ENCODE measurements at regions not wholly inside any gene's neighbourhood (a gene's known extent, or its start where the extent isn't known, plus 50 kb on each side); places are given as distances from the start of the nearest gene placed in this dataset.

GRCh38 chr5:7012057-7012456 is 298.8 kb downstream of the TENT4A start:
- DNase-seq (ENCODE audit: low read depth in 2 of 2): no peak

- no peak for DNase-seq (ENCODE audit: low read depth in 2 of 2)
Observed at GRCh38 chr5:7014611-7015010, 301.4 kb downstream of the TENT4A start.

GRCh38 chr5:7015586-7016256 is 302.5 kb downstream of the TENT4A start:
- no peak for DNase-seq (ENCODE audit: low read depth in 2 of 2)

DNA sequence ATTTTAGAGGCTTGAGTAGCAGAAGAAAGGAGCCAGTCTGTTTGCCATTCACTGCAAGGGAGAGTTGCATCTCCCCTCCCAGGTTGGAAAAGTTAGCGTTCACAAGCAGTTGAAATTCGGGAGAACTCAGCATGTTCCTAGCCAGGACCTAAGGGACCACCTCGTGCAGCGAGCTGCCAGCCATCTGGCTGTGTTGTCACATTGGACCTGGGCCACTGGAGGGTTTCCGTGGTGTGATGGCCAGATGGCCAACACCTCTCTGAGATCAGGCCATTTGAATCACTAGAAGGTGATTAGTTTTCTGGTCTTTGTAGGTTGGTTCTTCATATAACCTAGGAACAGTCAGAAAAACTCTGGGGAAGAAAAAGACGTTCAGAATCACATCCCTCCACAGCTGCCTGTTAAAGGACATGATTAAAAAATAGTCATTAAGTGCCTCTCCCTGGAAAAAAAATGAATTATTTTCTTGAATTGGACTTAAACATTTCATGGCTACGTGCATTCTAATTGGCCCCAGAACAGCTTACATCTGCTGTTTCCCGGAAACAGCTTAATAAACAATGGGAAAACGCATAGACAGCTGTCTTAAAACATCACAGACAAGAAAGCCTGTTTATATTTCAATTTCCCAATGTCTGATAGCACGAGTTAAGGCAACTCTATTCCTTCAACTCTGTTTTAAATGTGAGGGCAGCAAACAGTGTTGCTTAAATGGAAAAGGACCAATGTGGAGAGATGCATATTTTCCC is 303.9 kb downstream of the TENT4A start:
- no peak for DNase-seq (ENCODE audit: low read depth in 2 of 2)

DNA sequence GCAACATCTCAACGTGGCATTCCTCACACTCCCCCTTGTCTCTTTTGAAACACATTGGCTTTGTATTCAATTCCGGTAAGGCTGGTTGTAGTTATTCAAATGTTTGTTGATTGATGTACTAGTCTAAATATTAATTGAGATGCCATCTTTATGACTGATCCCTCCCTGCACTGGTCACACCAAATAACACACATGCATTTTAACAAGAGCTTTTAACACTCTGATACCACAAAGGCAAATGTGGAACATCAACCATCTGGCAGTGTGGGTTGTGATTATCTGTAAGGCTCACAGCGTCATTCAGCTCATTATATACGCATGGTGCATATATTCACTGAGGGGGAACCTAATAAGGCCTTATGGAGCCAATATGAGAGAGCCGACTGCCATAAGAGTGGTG is 305.0 kb downstream of the TENT4A start:
- no peak for DNase-seq (ENCODE audit: low read depth in 2 of 2)

DNA sequence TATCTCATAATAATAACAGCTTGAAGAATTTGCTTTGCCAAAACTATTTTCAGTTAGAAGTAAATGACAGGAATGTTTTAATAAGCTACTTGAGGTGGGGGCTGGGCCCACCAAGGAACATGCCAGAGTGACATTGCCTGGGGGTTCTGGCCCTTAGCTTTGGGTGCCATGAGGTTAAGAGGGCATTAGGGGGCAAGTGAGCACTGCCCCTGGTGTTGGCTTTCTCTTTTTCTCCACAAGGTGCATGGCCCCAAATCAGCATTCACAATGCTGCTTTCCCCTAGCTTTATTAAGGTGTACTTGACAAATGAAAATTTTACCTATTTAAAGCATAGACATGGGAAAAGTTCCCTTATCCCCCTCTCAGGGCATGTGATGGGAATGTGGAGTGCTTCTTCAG is 305.4 kb downstream of the TENT4A start:
- no peak for DNase-seq (ENCODE audit: low read depth in 2 of 2)

DNA sequence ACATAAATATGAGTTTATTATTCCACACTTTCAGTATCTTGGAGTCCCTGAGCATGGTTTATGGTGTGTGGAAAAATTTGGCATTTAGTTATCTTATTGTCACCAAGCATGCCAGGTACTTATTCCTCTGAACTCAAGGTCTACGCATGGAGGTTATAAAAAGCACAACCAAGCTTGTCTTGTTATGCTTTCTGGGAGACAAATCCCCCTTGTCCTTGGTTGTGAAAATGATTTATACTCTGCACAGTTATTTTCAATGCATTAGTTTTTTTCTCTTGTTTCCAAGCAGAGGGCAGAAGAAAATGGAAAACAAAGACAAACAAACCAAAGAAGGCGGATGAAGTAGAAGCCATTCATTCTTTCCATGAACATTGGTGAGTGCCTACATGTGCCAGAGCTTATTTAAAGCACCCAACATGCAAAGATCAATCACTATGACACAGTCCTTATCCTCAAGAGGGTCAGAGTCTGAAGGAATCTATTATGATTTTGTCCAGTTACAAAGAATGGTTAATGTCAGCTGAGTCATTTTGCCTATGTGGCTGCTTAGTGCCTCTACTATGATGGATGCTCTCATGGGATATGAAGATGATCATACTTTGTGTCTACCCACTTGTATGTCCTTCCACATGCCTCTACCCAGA is 323.1 kb downstream of the TENT4A start:
- no peak for DNase-seq (ENCODE audit: low read depth in 2 of 2)

- DNase-seq (ENCODE audit: low read depth in 2 of 2): no peak
Observed at GRCh38 chr5:7039074-7039473, 325.8 kb downstream of the TENT4A start.

DNA sequence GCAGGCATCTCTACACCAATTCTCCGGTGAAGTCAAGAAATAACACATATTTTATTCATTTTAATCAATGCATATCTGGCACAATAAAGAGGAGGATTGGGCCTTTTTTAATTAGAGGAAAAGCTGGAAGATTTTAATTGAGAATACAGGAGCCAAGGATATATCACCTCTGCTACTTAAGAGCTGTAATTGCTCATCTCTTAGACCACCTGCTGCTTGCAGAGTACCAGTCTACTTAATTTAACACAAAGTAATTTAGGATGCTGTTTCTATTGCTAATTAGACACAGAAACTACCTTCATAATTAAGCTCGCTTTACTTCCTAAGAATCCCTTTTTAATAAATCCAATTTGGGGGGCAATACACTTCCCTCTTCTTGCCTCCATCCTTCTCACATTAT is 326.9 kb downstream of the TENT4A start:
- no peak for DNase-seq (ENCODE audit: low read depth in 2 of 2)

DNA sequence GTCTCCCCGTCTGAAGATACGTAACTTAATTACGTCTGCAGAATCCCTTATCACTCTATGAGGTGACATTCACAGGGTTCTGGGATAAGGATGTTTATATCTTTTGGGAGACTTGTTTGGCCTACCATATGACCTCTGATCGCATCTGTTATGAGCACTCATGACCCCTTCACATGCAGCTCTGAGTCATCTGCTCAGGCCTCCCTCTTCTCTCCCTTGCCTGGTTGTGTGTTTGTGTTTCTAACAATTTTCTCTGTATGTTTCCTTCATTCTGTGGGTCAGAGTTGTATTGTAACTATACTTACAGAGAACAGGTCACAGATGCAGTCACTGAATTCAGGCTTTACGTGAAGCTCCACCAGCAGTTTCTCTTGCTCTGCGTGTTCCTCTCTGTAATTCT is 330.6 kb downstream of the TENT4A start:
- no peak for DNase-seq (ENCODE audit: low read depth in 2 of 2)

GRCh38 chr5:7047511-7048261 is 334.5 kb downstream of the TENT4A start:
- DNase-seq (ENCODE audit: low read depth in 2 of 2): no peak

GRCh38 chr5:7050986-7051385 is 337.8 kb downstream of the TENT4A start:
- no peak for DNase-seq (ENCODE audit: low read depth in 2 of 2)

DNA sequence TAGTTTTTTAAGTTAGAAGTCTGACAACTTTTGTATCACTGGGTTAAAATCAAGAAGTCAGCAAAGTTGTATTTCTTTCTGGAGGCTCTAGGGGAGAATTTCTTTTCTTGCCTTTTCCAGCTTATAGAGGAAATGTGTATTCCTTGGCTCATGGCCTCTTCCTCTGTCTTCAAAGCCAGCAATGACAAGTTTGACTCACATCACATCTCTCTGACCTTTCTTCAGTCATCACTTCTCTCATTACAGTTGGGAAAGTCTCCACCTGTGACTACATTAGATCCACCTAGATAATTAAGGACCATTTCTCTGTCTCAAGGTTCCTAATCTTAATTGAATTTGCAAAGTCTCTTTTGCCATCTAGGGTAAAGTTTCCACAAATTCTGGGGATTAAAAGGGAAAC is 339.9 kb downstream of the TENT4A start:
- no peak for DNase-seq (ENCODE audit: low read depth in 2 of 2)

DNA sequence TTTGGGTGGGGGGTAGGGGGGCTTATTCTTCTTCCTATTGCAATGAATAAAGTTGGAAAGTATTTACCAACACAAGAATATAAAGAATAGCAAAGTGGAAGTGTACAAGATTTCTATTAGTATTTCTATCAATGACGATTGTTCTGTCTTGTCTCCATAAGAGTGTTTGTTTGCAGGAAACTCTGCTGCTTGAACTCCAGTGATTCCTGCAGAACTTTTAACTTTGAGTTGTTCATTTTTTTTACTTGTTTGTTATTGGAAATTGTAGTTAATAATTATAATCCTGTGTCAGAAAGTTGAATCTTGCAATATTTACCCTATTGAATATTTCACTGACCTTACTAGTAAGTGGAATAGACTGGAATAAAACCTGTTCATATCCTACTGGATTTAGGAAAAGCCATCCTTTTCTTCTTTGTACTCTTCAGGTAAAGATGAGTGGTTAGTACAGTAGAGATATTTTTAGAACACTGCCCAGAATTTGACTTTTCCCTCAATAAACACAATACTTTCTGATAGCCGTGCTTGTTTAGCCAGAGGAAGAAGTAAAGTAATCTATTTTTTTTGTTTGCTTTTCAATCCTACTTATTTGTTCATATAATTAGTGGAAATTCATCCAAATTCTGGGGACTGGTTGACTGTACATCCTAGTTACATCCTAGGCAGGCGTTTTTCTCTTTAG is 340.4 kb downstream of the TENT4A start:
- DNase-seq (ENCODE audit: low read depth in 2 of 2): no peak

DNA sequence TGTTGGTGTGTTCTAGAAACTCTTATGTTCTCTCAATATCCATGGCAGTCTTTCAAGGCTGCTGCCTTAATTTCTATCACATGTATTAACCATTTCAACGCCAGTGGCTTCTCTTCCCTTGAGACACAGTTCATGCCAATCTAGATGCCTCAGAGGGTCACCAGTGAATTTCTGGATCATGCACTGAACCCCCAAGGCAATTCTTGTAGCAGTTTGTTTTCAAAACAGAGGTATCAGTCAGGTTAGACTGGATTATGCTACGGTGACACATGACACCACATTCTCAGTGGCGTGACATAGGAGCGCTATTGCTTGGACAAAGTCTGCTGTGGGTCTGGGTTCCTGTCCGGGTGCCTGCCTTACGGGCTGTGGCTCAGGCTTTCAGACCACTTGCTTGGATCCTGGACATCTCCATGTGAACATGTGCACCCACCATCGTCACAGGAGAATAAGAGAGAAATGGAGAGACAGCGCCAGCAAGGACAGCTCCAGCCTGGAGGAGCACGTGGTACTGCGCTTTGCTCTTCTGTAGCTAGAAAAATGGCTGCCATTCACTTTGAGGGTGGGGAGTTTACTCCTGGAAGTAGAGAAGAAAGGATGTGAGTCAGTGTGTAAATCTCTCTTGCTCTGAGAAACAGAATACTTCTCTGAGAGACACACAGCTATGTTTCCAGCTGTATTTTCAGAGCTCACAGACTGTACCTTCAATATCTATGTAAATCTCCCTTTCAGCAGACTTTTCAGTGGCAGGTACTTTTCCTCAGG is 329.3 kb upstream of the ADCY2 start:
- no peak for DNase-seq (ENCODE audit: low read depth in 2 of 2)

- no peak for DNase-seq (ENCODE audit: low read depth in 2 of 2)
Observed at GRCh38 chr5:7068156-7068555, 327.8 kb upstream of the ADCY2 start.

DNA sequence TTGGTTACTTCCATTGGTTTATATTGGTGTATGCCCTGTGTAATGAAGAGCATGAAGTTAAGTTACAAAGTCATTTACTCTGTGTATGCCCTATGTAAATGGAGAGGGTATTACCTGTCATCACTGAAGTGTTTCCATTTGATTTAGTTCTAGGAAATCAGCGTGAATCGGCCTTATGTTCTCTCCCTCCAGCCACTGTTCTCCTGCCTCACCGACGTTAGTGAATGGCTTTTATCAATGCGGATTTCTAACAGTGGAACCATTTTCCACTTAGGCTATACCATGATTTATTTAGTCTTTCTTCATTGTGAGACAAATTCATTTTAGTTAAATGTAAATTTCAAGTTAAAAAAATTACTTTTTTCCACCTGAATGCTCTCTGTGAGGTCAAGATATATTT is 327.0 kb upstream of the ADCY2 start:
- DNase-seq (ENCODE audit: low read depth in 2 of 2): no peak

- no peak for DNase-seq (ENCODE audit: low read depth in 2 of 2)
Observed at GRCh38 chr5:7072188-7072587, 323.8 kb upstream of the ADCY2 start.

- DNase-seq (ENCODE audit: low read depth in 2 of 2): no peak
Observed at GRCh38 chr5:7073666-7074065, 322.3 kb upstream of the ADCY2 start.

GRCh38 chr5:7074176-7074575 is 321.8 kb upstream of the ADCY2 start:
- DNase-seq (ENCODE audit: low read depth in 2 of 2): no peak

DNA sequence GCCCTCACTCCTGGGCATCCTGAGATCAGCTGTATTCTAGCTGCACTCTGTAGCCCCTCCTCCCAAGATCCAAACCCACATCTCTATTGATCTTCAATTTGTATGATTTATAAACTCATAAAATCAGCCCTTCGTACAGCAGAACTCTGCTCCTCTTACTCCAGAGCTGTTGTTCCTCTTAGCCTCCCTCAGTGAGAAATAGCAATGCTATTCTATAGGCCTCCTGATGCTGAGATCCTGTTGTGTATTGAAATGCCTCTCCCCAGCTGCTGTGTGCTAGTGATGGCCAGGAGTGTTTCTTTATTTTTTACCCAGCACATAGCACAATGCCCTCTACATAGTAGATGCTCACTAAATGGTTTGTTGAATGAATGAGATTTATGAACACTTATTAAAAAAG is 320.5 kb upstream of the ADCY2 start:
- DNase-seq (ENCODE audit: low read depth in 2 of 2): no peak

Measured in stimulated activated CD8-positive, alpha-beta memory T cell treated with anti-CD3 and anti-CD28 coated beads, Interleukin-7, amount 100 ng/mL, for 4 hours (primary cell).